Astrocyte (in vitro differentiated cells and primary cell): ENCODE measurements at regions not wholly inside any gene's neighbourhood (a gene's known extent, or its start where the extent isn't known, plus 50 kb on each side); places are given as distances from the start of the nearest gene placed in this dataset.

ENCODE experiments used
- DNase-seq: peaks from one replicate; pipeline ENCODE4 v3.0.0-alpha.2; 2010; ENCODE audit warnings: low read depth
- FAIRE-seq: peaks from 2 replicates; lab custom pipeline; 2011; peaks lifted over from hg19 to GRCh38; lab: Jason Lieb, UNC
- H2AFZ ChIP-seq: 2 replicates; pipeline ENCODE4 v1.6.0; 2012; ENCODE audit warnings: low read depth, low read length, inconsistent platforms
- H3K27ac ChIP-seq: 2 replicates; pipeline ENCODE4 v1.5.1; 2011; ENCODE audit warnings: low read depth, low read length, inconsistent platforms
- H3K27me3 ChIP-seq: 2 replicates; pipeline ENCODE4 v1.6.0; 2011; ENCODE audit warnings: low read length, inconsistent platforms; ENCODE audit not compliant: insufficient read depth
- H3K36me3 ChIP-seq: 2 replicates; pipeline ENCODE4 v1.5.1; 2011; ENCODE audit warnings: low read length, inconsistent platforms; ENCODE audit not compliant: insufficient read depth
- H3K4me1 ChIP-seq: 2 replicates; pipeline ENCODE4 v1.5.1; 2011; ENCODE audit warnings: low read length, inconsistent platforms; ENCODE audit not compliant: insufficient read depth
- H3K4me2 ChIP-seq: 2 replicates; pipeline ENCODE4 v1.6.0; 2012; ENCODE audit warnings: low read length, inconsistent platforms
- H3K4me3 ChIP-seq: 2 replicates; pipeline ENCODE4 v1.5.1; 2011; ENCODE audit warnings: low read depth, mild to moderate bottlenecking, low read length, inconsistent platforms; ENCODE audit not compliant: insufficient read depth
- H3K79me2 ChIP-seq: 2 replicates; pipeline ENCODE4 v1.6.0; 2012; ENCODE audit warnings: mild to moderate bottlenecking, low read length, inconsistent platforms; ENCODE audit not compliant: insufficient read depth
- H3K9ac ChIP-seq: 2 replicates; pipeline ENCODE4 v1.6.0; 2012; ENCODE audit warnings: mild to moderate bottlenecking, low read length, inconsistent platforms
- H3K9me3 ChIP-seq: 2 replicates; pipeline ENCODE4 v1.5.1; 2012; ENCODE audit warnings: low read depth, mild to moderate bottlenecking, low read length, inconsistent platforms; ENCODE audit not compliant: insufficient read depth
- H4K20me1 ChIP-seq: 2 replicates; pipeline ENCODE4 v1.6.0; 2012; ENCODE audit warnings: low read length, inconsistent platforms; ENCODE audit not compliant: insufficient read depth
- H3K27ac Mint-ChIP-seq: one replicate; pipeline ENCODE4 v1.8.0; 2021; ENCODE audit warnings: mild to moderate bottlenecking, mixed read lengths; ENCODE audit not compliant: unreplicated experiment
- H3K27me3 Mint-ChIP-seq: one replicate; pipeline ENCODE4 v1.8.0; 2021; ENCODE audit warnings: low read depth, mixed read lengths; ENCODE audit not compliant: unreplicated experiment
- H3K36me3 Mint-ChIP-seq: one replicate; pipeline ENCODE4 v1.8.0; 2021; ENCODE audit warnings: low read depth, mixed read lengths; ENCODE audit not compliant: unreplicated experiment
- H3K4me1 Mint-ChIP-seq: one replicate; pipeline ENCODE4 v1.8.0; 2021; ENCODE audit warnings: low read depth, mixed read lengths; ENCODE audit not compliant: unreplicated experiment
- H3K4me3 Mint-ChIP-seq: one replicate; pipeline ENCODE4 v1.8.0; 2021; ENCODE audit warnings: mild to moderate bottlenecking, moderate library complexity, mixed read lengths; ENCODE audit not compliant: unreplicated experiment
- H3K9me3 Mint-ChIP-seq: one replicate; pipeline ENCODE4 v1.8.0; 2021; ENCODE audit warnings: mild to moderate bottlenecking, mixed read lengths; ENCODE audit not compliant: unreplicated experiment
- EZH2 ChIP-seq: IDR thresholded peaks from 2 replicates; pipeline ENCODE4 v1.6.1; 2012; ENCODE audit warnings: mild to moderate bottlenecking, low read length, inconsistent platforms; ENCODE audit not compliant: insufficient read depth
- TF ChIP-seq, protein P1 (sequence below): IDR thresholded peaks from 2 replicates; pipeline ENCODE4 v1.5.1; 2011; ENCODE audit warnings: low read depth, mild to moderate bottlenecking, inconsistent platforms, low read length, moderate library complexity; ENCODE audit not compliant: insufficient read depth

DNA sequence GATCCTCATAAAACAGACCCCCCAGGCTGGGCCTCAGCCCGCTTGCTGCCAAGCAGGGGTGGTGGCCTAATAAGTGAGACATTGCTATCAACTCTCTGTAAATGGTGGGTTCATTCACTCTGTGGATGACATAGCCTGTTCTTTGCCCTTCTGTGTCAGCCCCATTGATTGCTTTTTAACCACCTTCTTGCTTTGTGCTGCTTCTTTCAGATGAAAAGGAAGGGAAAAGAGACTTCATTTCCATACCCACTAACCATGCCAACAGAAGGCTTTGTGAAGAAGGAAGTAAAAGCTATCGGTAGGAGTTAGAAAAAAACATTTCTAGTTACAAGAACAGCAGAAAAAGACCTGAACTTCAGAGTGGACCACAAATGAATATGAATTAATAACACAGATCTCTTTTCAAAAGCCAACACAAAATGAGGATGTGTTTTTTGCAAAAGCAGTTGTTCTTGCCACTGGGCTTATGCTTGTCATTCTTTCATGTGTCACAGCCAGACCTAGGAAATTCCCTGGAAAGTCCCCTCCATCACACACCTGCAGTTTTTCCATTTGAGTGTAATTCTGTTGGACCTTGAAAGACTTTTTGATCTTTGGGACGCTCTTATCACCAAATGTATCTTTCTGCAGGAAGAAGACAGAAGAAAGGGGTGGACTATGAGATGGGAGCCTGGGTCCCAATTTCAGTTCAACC, 507.7 kb downstream of the CCDC171 start:
- peaks cover 28% of the 10 kb centered on the region for H3K4me1 Mint-ChIP-seq

DNA sequence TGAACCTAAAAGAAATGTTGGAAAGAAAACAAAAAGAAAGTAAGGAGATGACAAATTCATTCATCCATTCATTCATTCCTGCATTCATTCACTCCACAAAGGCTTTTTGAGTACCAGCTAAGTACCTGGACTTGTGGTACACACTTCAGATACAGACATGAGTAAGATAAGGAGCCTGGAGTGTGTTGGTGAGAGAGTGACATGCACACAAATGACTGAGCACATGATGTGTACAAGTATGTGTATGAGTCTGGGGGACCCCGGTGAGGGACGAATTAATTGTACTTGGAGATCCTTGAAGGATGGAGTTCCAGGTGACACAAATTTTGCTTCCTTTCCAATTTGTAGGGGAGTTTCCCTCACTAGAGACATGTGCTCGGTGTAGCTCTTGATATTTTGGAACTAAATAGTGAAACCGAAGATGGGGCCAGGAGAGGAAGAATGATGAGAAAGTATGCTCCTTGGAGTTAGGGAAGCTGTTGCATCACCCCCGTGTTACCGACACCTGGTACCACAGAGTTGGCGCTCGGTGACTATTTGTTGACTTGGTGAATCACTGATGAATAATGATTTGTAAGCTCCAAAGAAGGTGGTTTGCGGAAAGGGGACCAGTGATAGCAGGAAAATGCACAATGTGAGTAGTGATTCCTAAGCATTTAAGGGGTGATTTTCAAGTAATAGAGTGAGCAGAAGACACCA, 509.8 kb downstream of the CCDC171 start:
- Mint-ChIP-seq H3K4me3 (no peak overlapping the region), H3K9me3 (peaks cover 9% of the 10 kb centered on the region), H3K27me3 (no peaks in the 10 kb centered on the region), H3K27ac (peak overlapping the region; percentile 73), H3K36me3 (peaks cover 1% of the 10 kb centered on the region), H3K4me1 (peaks cover 26% of the 10 kb centered on the region)
- Histone ChIP-seq H2AFZ (no peak overlapping the region), H3K36me3 (no peaks in the 10 kb centered on the region), H3K9me3 (no peaks in the 10 kb centered on the region), H3K9ac (peak overlapping the region; percentile 81), H3K27me3 (no peaks in the 10 kb centered on the region), H3K4me1 (peaks cover 39% of the 10 kb centered on the region), H3K4me2 (peak overlapping the region; percentile 79), H3K27ac (peak overlapping the region; percentile 99), H3K4me3 (peak overlapping the region; percentile 31), H3K79me2 (no peaks in the 10 kb centered on the region), H4K20me1 (no peaks in the 10 kb centered on the region)
- FAIRE-seq (peak; percentile 91), DNase-seq (peak; percentile 99)
- TF ChIP-seq, protein P1, sequence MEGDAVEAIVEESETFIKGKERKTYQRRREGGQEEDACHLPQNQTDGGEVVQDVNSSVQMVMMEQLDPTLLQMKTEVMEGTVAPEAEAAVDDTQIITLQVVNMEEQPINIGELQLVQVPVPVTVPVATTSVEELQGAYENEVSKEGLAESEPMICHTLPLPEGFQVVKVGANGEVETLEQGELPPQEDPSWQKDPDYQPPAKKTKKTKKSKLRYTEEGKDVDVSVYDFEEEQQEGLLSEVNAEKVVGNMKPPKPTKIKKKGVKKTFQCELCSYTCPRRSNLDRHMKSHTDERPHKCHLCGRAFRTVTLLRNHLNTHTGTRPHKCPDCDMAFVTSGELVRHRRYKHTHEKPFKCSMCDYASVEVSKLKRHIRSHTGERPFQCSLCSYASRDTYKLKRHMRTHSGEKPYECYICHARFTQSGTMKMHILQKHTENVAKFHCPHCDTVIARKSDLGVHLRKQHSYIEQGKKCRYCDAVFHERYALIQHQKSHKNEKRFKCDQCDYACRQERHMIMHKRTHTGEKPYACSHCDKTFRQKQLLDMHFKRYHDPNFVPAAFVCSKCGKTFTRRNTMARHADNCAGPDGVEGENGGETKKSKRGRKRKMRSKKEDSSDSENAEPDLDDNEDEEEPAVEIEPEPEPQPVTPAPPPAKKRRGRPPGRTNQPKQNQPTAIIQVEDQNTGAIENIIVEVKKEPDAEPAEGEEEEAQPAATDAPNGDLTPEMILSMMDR = no peak
- no peak for TF ChIP-seq EZH2

More for the DNA sequence above, 507.7 kb downstream of the CCDC171 start:
- no peak for TF ChIP-seq EZH2
- TF ChIP-seq, protein P1 = no peak
- Mint-ChIP-seq H3K36me3 (no peaks in the 10 kb centered on the region), H3K4me3 (no peak overlapping the region), H3K27ac (peak overlapping the region; percentile 60), H3K9me3 (peaks cover 5% of the 10 kb centered on the region), H3K27me3 (no peaks in the 10 kb centered on the region)
- no peak overlapping the region for H3K27ac ChIP-seq
- H3K4me2 ChIP-seq = no peak overlapping the region
- no peaks in the 10 kb centered on the region for H3K27me3 ChIP-seq
- no peak overlapping the region for H3K4me3 ChIP-seq
- no peak for DNase-seq
- H3K4me1 ChIP-seq = peaks cover 45% of the 10 kb centered on the region
- FAIRE-seq = no peak
- no peak overlapping the region for H2AFZ ChIP-seq
- H3K79me2 ChIP-seq = no peaks in the 10 kb centered on the region
- no peaks in the 10 kb centered on the region for H4K20me1 ChIP-seq
- no peak overlapping the region for H3K9ac ChIP-seq
- no peaks in the 10 kb centered on the region for H3K9me3 ChIP-seq
- no peaks in the 10 kb centered on the region for H3K36me3 ChIP-seq

DNA sequence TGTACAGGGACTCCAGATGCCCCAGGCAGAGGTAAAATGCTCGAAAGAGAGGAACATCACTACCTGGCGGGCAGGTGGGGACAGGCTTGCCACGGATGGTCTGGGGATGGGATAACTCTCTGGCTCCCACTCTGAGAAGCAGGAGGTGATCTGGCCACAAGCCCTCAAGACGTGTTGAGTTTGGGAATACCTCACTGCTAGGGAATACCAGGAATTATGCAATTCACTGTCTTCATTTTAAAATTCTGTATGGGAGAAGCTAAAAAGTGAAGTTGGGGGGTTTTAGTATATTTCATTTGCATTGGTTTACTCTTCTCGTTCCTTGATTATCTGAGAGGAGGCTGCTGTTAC, 510.4 kb downstream of the CCDC171 start:
- no peaks in the 10 kb centered on the region for H3K36me3 ChIP-seq
- Mint-ChIP-seq H3K4me3 (no peak overlapping the region), H3K27ac (peak overlapping the region; percentile 73), H3K9me3 (peaks cover 10% of the 10 kb centered on the region), H3K36me3 (peaks cover 2% of the 10 kb centered on the region), H3K27me3 (no peaks in the 10 kb centered on the region), H3K4me1 (peaks cover 21% of the 10 kb centered on the region)
- no peaks in the 10 kb centered on the region for H3K27me3 ChIP-seq
- H3K27ac ChIP-seq = peak overlapping the region; percentile 99
- H3K4me1 ChIP-seq = peaks cover 35% of the 10 kb centered on the region
- peak overlapping the region; percentile 31 for H3K4me3 ChIP-seq
- no peaks in the 10 kb centered on the region for H4K20me1 ChIP-seq
- H3K9me3 ChIP-seq = no peaks in the 10 kb centered on the region
- FAIRE-seq (peak; percentile 20), DNase-seq (no peak)
- H2AFZ ChIP-seq = no peak overlapping the region
- H3K4me2 ChIP-seq = peak overlapping the region; percentile 79
- no peak for TF ChIP-seq EZH2
- TF ChIP-seq, protein P1 = no peak
- no peaks in the 10 kb centered on the region for H3K79me2 ChIP-seq
- H3K9ac ChIP-seq = peak overlapping the region; percentile 81
